Testis (tissue), 2 donors: ENCODE measurements at regions not wholly inside any gene's neighbourhood (a gene's known extent, or its start where the extent isn't known, plus 50 kb on each side); places are given as distances from the start of the nearest gene placed in this dataset.
"Not testable (repeated sequence)": the region's sequence is repeated elsewhere in the genome, so short reads cannot be mapped to it uniquely, and the experiment has no call there.

Source experiments
- DNase-seq: peaks from one replicate; pipeline ENCODE4 v3.0.0-alpha.2; 2019
- H3K27ac ChIP-seq, 2 donors: fragments of 200-600 bp; sonication (generic); one replicate each; pipeline ENCODE4 v1.5.1; 2019
- H3K27me3 ChIP-seq: fragments of 200-600 bp; sonication (generic); one replicate; pipeline ENCODE4 v1.5.1; 2019
- H3K36me3 ChIP-seq: fragments of 200-600 bp; sonication (generic); one replicate; pipeline ENCODE4 v1.5.1; 2017; ENCODE audit warnings: low read depth; ENCODE audit errors: missing control alignments
- H3K4me1 ChIP-seq: fragments of 200-600 bp; sonication (generic); one replicate; pipeline ENCODE4 v1.5.1; 2019
- H3K4me3 ChIP-seq, 2 donors: fragments of 200-600 bp; sonication (generic); one replicate each; pipeline ENCODE4 v1.5.1; 2017 to 2019
- H3K9me3 ChIP-seq: fragments of 200-600 bp; sonication (generic); one replicate; pipeline ENCODE4 v1.5.1; 2017
- CTCF ChIP-seq, 3 experiments: fragments of 450-650 bp in 2 of 3; fragments of 200-600 bp in 1 of 3; sonication (generic) in 1 of 3; IDR thresholded peaks; one replicate each; pipeline ENCODE4 v1.5.1; 2016 to 2019; ENCODE audit warnings: antibody characterized with exemption in 3 of 3, mild to moderate bottlenecking in 2 of 3, moderate library complexity in 1 of 3
- POLR2A ChIP-seq: fragments of 450-650 bp; IDR thresholded peaks from one replicate; pipeline ENCODE4 v1.6.1; 2017; ENCODE audit warnings: antibody characterized with exemption, mild to moderate bottlenecking, moderate library complexity
- WGBS, 2 donors: methylation state at CpG; one replicate each; pipeline ENCODE4 v1.1.5; 2018; 5-methylcytosine and 5-hydroxymethylcytosine counted together
- intact Hi-C: fragments of 100-400 bp; cut with DNase I; formaldehyde crosslinking; loops from one replicate; pipeline ENCODE4 v1.15.1; 2023; ENCODE audit warnings: low total_unique reads

GRCh38 chr4:104344342-104344980 lies 150.2 kb downstream of the CXXC4 start:
- Histone ChIP-seq H3K36me3 (no peaks in the 10 kb centered on the region), H3K27me3 (no peaks in the 10 kb centered on the region), H3K4me1 (no peaks in the 10 kb centered on the region), H3K27ac (no peak overlapping the region), H3K4me3 (no peak overlapping the region), H3K9me3 (no peaks in the 10 kb centered on the region)
- 86 to 94% methylated on average over 7 to 10 of the region's 11 CpGs for WGBS, 2 donors
- TF ChIP-seq POLR2A (no peak), CTCF (IDR thresholded peaks at IDR 0.05) (no peak)
- intact Hi-C loops: no loop called here
- DNase-seq: no peak

- Histone ChIP-seq H3K4me1 (no peaks in the 10 kb centered on the region), H3K27me3 (no peaks in the 10 kb centered on the region), H3K36me3 (no peaks in the 10 kb centered on the region), H3K27ac (no peak overlapping the region), H3K9me3 (no peaks in the 10 kb centered on the region), H3K4me3 (no peak overlapping the region)
- no peak for TF ChIP-seq CTCF (IDR thresholded peaks at IDR 0.05)
- TF ChIP-seq POLR2A: no peak
- DNase-seq: no peak
- intact Hi-C loops: no loop called here
These were observed 160.3 kb downstream of the CXXC4 start for GRCh38 chr4:104334410-104334809.

GRCh38 chr4:104330125-104330905 lies 164.4 kb downstream of the CXXC4 start:
- no peaks in the 10 kb centered on the region for H3K4me1 ChIP-seq
- no peaks in the 10 kb centered on the region for H3K36me3 ChIP-seq
- no peak for DNase-seq
- no peak overlapping the region for H3K27ac ChIP-seq
- intact Hi-C loops: no loop called here
- H3K9me3 ChIP-seq: no peaks in the 10 kb centered on the region
- WGBS, 2 donors: 61 to 72% methylated on average over 6 of the region's 6 CpGs
- no peak overlapping the region for H3K4me3 ChIP-seq
- TF ChIP-seq POLR2A: no peak
- no peak for TF ChIP-seq CTCF (IDR thresholded peaks at IDR 0.05)
- H3K27me3 ChIP-seq: no peaks in the 10 kb centered on the region

- H3K4me3 ChIP-seq, H3K4me1 ChIP-seq, DNase-seq, H3K9me3 ChIP-seq, H3K27ac ChIP-seq, intact Hi-C loops, H3K27me3 ChIP-seq, H3K36me3 ChIP-seq: not testable (repeated sequence)
- WGBS, 2 donors: 84 to 94% methylated on average over 10 to 12 of the region's 12 CpGs
These were observed 167.6 kb downstream of the CXXC4 start for GRCh38 chr4:104326991-104327694.

- WGBS, 2 donors: 80 to 83% methylated on average over 1 of the region's 1 CpG
- intact Hi-C loops: no loop called here
- H3K27me3 ChIP-seq: no peaks in the 10 kb centered on the region
- no peaks in the 10 kb centered on the region for H3K36me3 ChIP-seq
- DNase-seq: no peak
- no peak overlapping the region for H3K4me3 ChIP-seq
- no peaks in the 10 kb centered on the region for H3K9me3 ChIP-seq
- H3K4me1 ChIP-seq: no peaks in the 10 kb centered on the region
- no peak overlapping the region for H3K27ac ChIP-seq
- TF ChIP-seq CTCF (IDR thresholded peaks at IDR 0.05): no peak
- no peak for TF ChIP-seq POLR2A
These were observed 192.0 kb downstream of the CXXC4 start for GRCh38 chr4:104302731-104303130.
